SK-N-MC (cell line): ENCODE measurements at regions not wholly inside any gene's neighbourhood (a gene's known extent, or its start where the extent isn't known, plus 50 kb on each side); places are given as distances from the start of the nearest gene placed in this dataset.

ENCODE experiments used
- EZH2 ChIP-seq: fragments of 200-600 bp; sonication (generic); IDR thresholded peaks from one replicate; pipeline ENCODE4 v1.6.1; 2017; ENCODE audit warnings: antibody characterized with exemption
- POLR2AphosphoS5 ChIP-seq: IDR thresholded peaks from 2 replicates; pipeline ENCODE4 v1.6.1; 2012; ENCODE audit warnings: mild to moderate bottlenecking, low read depth, low read length, borderline replicate concordance

DNA sequence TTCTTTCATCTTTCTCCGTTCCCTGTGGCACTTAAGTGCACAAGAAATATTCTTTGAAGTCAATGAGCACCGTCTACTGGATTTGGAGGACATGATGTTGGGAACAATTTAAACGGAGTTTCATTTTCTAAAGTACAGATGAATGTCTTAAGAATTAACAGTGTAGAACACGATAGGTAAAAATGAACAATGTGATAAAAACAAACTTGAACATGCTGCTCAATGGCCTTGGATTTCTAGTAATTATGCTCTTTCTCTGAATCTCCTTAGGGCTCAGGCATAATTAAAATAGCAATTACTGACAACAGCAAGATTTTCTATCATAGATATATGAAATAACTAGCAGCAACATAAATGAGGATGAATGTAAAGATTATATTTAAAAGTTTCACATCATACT, 142.2 kb upstream of the CDH6 start:
- TF ChIP-seq POLR2AphosphoS5 (no peak), EZH2 (no peak)
